ENCODE measurements at regions not wholly inside any gene's neighbourhood (a gene's known extent, or its start where the extent isn't known, plus 50 kb on each side); places are given as distances from the start of the nearest gene placed in this dataset.

DNA sequence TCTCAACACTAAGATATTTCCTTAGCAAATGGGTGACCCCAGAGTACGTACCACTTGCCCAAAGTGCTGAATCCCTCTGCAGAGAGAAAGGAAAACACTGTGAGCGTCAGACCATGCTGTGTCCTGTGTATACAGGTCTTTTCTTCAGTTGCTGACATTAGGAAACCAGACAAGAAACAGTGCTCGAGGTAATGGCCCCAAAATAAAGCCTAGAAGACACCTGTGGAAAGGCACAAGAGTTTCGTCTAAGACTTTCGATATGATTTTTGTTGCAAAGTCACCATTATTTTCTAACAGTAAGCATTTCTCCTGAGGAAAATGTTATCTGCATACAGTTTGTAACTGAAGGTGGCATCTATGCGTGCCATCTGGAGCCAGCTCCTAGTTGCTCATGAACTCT lies 62.0 kb upstream of the SIMC1 start:
- H2AFZ ChIP-seq (ENCODE audit: low read depth, low read length) = no peak overlapping the region
- Mint-ChIP-seq H3K27ac (ENCODE audit: unreplicated experiment) (no peak overlapping the region), H3K4me3 (ENCODE audit: unreplicated experiment) (no peak overlapping the region), H3K4me1 (ENCODE audit: low read depth, unreplicated experiment) (peaks cover 2% of the 10 kb centered on the region), H3K27me3 (ENCODE audit: low read depth, unreplicated experiment) (peaks cover 57% of the 10 kb centered on the region), H3K9me3 (ENCODE audit: unreplicated experiment) (peaks cover 8% of the 10 kb centered on the region), H3K36me3 (ENCODE audit: low read depth, unreplicated experiment) (no peaks in the 10 kb centered on the region)
- H3K27me3 ChIP-seq (ENCODE audit: insufficient read depth, low read length) = peaks cover 10% of the 10 kb centered on the region
- no peak overlapping the region for H3K9ac ChIP-seq (ENCODE audit: low read length)
- no peaks in the 10 kb centered on the region for H3K9me3 ChIP-seq (ENCODE audit: insufficient read depth, low read depth, low read length)
- no peaks in the 10 kb centered on the region for H3K4me1 ChIP-seq (ENCODE audit: insufficient read depth, low read length)
- no peaks in the 10 kb centered on the region for H3K79me2 ChIP-seq (ENCODE audit: insufficient read depth, low read length)
- no peaks in the 10 kb centered on the region for H3K36me3 ChIP-seq (ENCODE audit: insufficient read depth, low read length)
- FAIRE-seq = no peak
- no peak for TF ChIP-seq CTCF (IDR thresholded peaks at IDR 0.05; ENCODE audit: insufficient read depth, low read depth, low read length)
- no peak for TF ChIP-seq EZH2 (IDR thresholded peaks at IDR 0.05; ENCODE audit: insufficient read depth, low read length)
- no peak overlapping the region for H3K27ac ChIP-seq (ENCODE audit: low read depth, low read length)
- H3K4me2 ChIP-seq (ENCODE audit: low read length) = no peak overlapping the region
- DNase-seq (ENCODE audit: low read depth) = no peak
- H3K4me3 ChIP-seq (ENCODE audit: insufficient read depth, low read depth, low read length) = no peak overlapping the region
- no peaks in the 10 kb centered on the region for H4K20me1 ChIP-seq (ENCODE audit: insufficient read depth, low read length)

- peaks cover 77% of the 10 kb centered on the region for H3K27me3 Mint-ChIP-seq (ENCODE audit: low read depth, unreplicated experiment)
- Histone ChIP-seq H3K79me2 (ENCODE audit: insufficient read depth, low read length) (no peaks in the 10 kb centered on the region), H3K4me2 (ENCODE audit: low read length) (no peak overlapping the region), H3K4me1 (ENCODE audit: insufficient read depth, low read length) (no peaks in the 10 kb centered on the region), H3K4me3 (ENCODE audit: insufficient read depth, low read depth, low read length) (no peak overlapping the region), H3K9ac (ENCODE audit: low read length) (no peak overlapping the region), H2AFZ (ENCODE audit: low read depth, low read length) (no peak overlapping the region), H4K20me1 (ENCODE audit: insufficient read depth, low read length) (no peaks in the 10 kb centered on the region), H3K27ac (ENCODE audit: low read depth, low read length) (no peak overlapping the region), H3K9me3 (ENCODE audit: insufficient read depth, low read depth, low read length) (no peaks in the 10 kb centered on the region), H3K27me3 (ENCODE audit: insufficient read depth, low read length) (peaks cover 10% of the 10 kb centered on the region), H3K36me3 (ENCODE audit: insufficient read depth, low read length) (no peaks in the 10 kb centered on the region)
- peaks cover 8% of the 10 kb centered on the region for H3K9me3 Mint-ChIP-seq (ENCODE audit: unreplicated experiment)
- DNase-seq (ENCODE audit: low read depth) (no peak), FAIRE-seq (no peak)
- no peak overlapping the region for H3K4me3 Mint-ChIP-seq (ENCODE audit: unreplicated experiment)
- no peak for TF ChIP-seq CTCF (IDR thresholded peaks at IDR 0.05; ENCODE audit: insufficient read depth, low read depth, low read length)
- no peak for TF ChIP-seq EZH2 (IDR thresholded peaks at IDR 0.05; ENCODE audit: insufficient read depth, low read length)
- H3K27ac Mint-ChIP-seq (ENCODE audit: unreplicated experiment) = no peak overlapping the region
- peaks cover 2% of the 10 kb centered on the region for H3K4me1 Mint-ChIP-seq (ENCODE audit: low read depth, unreplicated experiment)
- no peaks in the 10 kb centered on the region for H3K36me3 Mint-ChIP-seq (ENCODE audit: low read depth, unreplicated experiment)
Measured at GRCh38 chr5:176178789-176179188, 59.4 kb upstream of the SIMC1 start.

DNA sequence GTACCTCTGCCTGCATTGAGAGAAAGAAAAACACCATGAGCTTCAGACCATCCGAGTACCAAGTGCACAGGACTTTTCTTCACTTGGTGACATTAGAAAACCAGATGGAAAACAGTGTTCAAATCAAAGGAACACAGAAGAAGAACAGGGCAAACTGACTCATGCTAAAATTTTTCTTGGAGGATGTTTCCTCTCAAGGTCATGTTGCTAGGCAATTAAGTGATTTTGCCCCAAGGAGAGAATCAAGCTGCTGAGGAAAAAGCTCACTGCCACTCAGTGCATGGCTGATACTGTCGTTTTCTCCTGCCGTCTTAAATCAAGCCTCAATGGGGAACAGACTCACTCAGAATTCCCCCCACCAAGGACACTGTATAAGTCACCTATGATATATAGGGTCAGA lies 57.9 kb upstream of the SIMC1 start:
- no peaks in the 10 kb centered on the region for H3K4me1 ChIP-seq (ENCODE audit: insufficient read depth, low read length)
- FAIRE-seq (no peak), DNase-seq (ENCODE audit: low read depth) (no peak)
- no peaks in the 10 kb centered on the region for H3K79me2 ChIP-seq (ENCODE audit: insufficient read depth, low read length)
- H3K27ac ChIP-seq (ENCODE audit: low read depth, low read length) = no peak overlapping the region
- H4K20me1 ChIP-seq (ENCODE audit: insufficient read depth, low read length) = no peaks in the 10 kb centered on the region
- H3K9me3 ChIP-seq (ENCODE audit: insufficient read depth, low read depth, low read length) = no peaks in the 10 kb centered on the region
- Mint-ChIP-seq H3K4me1 (ENCODE audit: low read depth, unreplicated experiment) (peaks cover 2% of the 10 kb centered on the region), H3K4me3 (ENCODE audit: unreplicated experiment) (no peak overlapping the region), H3K9me3 (ENCODE audit: unreplicated experiment) (peaks cover 8% of the 10 kb centered on the region), H3K36me3 (ENCODE audit: low read depth, unreplicated experiment) (no peaks in the 10 kb centered on the region), H3K27me3 (ENCODE audit: low read depth, unreplicated experiment) (peaks cover 82% of the 10 kb centered on the region), H3K27ac (ENCODE audit: unreplicated experiment) (no peak overlapping the region)
- no peak for TF ChIP-seq CTCF (IDR thresholded peaks at IDR 0.05; ENCODE audit: insufficient read depth, low read depth, low read length)
- TF ChIP-seq EZH2 (IDR thresholded peaks at IDR 0.05; ENCODE audit: insufficient read depth, low read length) = no peak
- no peak overlapping the region for H3K4me3 ChIP-seq (ENCODE audit: insufficient read depth, low read depth, low read length)
- no peak overlapping the region for H2AFZ ChIP-seq (ENCODE audit: low read depth, low read length)
- no peak overlapping the region for H3K4me2 ChIP-seq (ENCODE audit: low read length)
- H3K36me3 ChIP-seq (ENCODE audit: insufficient read depth, low read length) = no peaks in the 10 kb centered on the region
- H3K27me3 ChIP-seq (ENCODE audit: insufficient read depth, low read length) = peaks cover 10% of the 10 kb centered on the region
- no peak overlapping the region for H3K9ac ChIP-seq (ENCODE audit: low read length)
